Lower leg skin (tissue), 3 donors: ENCODE measurements at regions not wholly inside any gene's neighbourhood (a gene's known extent, or its start where the extent isn't known, plus 50 kb on each side); places are given as distances from the start of the nearest gene placed in this dataset.

Experiments used
- POLR2A ChIP-seq, 2 donors: fragments of 450-650 bp; IDR thresholded peaks; one replicate each; pipeline ENCODE4 v1.6.1; 2016 to 2017; ENCODE audit warnings: antibody characterized with exemption in 2 of 2, mild to moderate bottlenecking in 1 of 2, moderate library complexity in 1 of 2
- TF ChIP-seq, protein P1 (sequence below), 3 donors: fragments of 450-650 bp; IDR thresholded peaks; one replicate each; pipeline ENCODE4 v1.5.1; 2016; ENCODE audit warnings: antibody characterized with exemption in 3 of 3, mild to moderate bottlenecking in 3 of 3, moderate library complexity in 2 of 3

DNA sequence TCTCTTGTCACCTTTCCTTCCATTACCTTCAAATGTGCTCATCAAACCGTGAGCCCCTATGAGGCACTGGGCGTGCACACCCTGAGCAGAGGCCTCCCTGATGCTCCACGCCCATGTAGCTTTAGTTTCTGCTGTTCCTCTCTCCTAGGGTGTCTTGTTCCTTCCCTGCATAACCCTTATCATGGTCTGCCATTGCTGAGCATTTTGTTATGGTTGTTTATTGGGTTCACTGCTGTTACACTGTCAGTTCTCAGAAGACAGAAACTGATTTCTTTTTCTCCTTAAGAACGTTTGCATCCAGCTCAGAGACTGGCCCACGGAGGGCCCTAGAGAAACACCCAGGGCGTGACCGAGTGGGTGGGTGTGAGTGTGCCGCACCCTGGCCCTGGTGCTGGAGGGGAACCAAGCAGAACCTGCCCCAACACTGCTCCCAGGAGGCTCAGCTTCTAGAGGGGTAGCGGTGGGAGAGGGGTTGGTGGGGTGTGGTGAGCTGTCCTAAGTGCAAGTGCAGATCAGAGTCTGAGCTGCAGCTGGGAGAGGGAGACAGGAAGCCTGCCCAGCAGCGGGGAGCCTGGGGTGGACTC lies 61.4 kb upstream of the URI1 start:
- TF ChIP-seq, protein P1, sequence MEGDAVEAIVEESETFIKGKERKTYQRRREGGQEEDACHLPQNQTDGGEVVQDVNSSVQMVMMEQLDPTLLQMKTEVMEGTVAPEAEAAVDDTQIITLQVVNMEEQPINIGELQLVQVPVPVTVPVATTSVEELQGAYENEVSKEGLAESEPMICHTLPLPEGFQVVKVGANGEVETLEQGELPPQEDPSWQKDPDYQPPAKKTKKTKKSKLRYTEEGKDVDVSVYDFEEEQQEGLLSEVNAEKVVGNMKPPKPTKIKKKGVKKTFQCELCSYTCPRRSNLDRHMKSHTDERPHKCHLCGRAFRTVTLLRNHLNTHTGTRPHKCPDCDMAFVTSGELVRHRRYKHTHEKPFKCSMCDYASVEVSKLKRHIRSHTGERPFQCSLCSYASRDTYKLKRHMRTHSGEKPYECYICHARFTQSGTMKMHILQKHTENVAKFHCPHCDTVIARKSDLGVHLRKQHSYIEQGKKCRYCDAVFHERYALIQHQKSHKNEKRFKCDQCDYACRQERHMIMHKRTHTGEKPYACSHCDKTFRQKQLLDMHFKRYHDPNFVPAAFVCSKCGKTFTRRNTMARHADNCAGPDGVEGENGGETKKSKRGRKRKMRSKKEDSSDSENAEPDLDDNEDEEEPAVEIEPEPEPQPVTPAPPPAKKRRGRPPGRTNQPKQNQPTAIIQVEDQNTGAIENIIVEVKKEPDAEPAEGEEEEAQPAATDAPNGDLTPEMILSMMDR (IDR thresholded peaks at IDR 0.05) = no peak
- TF ChIP-seq POLR2A (IDR thresholded peaks at IDR 0.05) = no peak
